SK-N-SH treated with all-trans-retinoic acid at 6 μM for 48 hours (cell line): ENCODE measurements at regions not wholly inside any gene's neighbourhood (a gene's known extent, or its start where the extent isn't known, plus 50 kb on each side); places are given as distances from the start of the nearest gene placed in this dataset.

ENCODE experiments used
- ARNTL ChIP-seq: fragments of 450-650 bp; formaldehyde crosslinking; IDR thresholded peaks from 2 replicates; pipeline ENCODE4 v1.5.0; 2020; ENCODE audit warnings: low read depth, mild to moderate bottlenecking, moderate library complexity, borderline replicate concordance
- ESRRG ChIP-seq: fragments of 250-450 bp; sonication (Bioruptor Pico); IDR thresholded peaks from 2 replicates; pipeline ENCODE4 v1.6.1; 2021; ENCODE audit warnings: mild to moderate bottlenecking
- ISL1 ChIP-seq: fragments of 250-450 bp; sonication (Bioruptor Pico); IDR thresholded peaks from 2 replicates; pipeline ENCODE4 v2.1.2; 2022; ENCODE audit warnings: mild to moderate bottlenecking, moderate library complexity
- PPARA ChIP-seq: fragments of 250-450 bp; sonication (Bioruptor Pico); IDR thresholded peaks from 2 replicates; pipeline ENCODE4 v1.5.0; 2020; ENCODE audit warnings: mild to moderate bottlenecking, borderline replicate concordance
- RARB ChIP-seq: fragments of 250-450 bp; sonication (Bioruptor Pico); IDR thresholded peaks from 2 replicates; pipeline ENCODE4 v1.8.0; 2021; ENCODE audit warnings: mild to moderate bottlenecking, moderate library complexity
- SNAI2 ChIP-seq: fragments of 250-450 bp; sonication (Bioruptor Pico); IDR thresholded peaks from 2 replicates; pipeline ENCODE4 v1.5.0; 2020; ENCODE audit warnings: mild to moderate bottlenecking, moderate library complexity
- TOX ChIP-seq: fragments of 250-450 bp; sonication (Bioruptor Pico); IDR thresholded peaks from 2 replicates; pipeline ENCODE4 v1.8.0; 2021; ENCODE audit warnings: mild to moderate bottlenecking, moderate library complexity, borderline replicate concordance
- ZNF8 ChIP-seq: fragments of 450-650 bp; formaldehyde crosslinking; IDR thresholded peaks from 2 replicates; pipeline ENCODE4 v1.5.0; 2020; ENCODE audit warnings: mild to moderate bottlenecking, moderate library complexity
- TF ChIP-seq, protein P1 (sequence below): fragments of 250-450 bp; sonication (Bioruptor Pico); IDR thresholded peaks from 2 replicates; pipeline ENCODE4 v1.5.1; 2020; ENCODE audit warnings: low read depth, mild to moderate bottlenecking, moderate library complexity
- TF ChIP-seq, protein P2 (sequence below): fragments of 250-450 bp; sonication (Bioruptor Pico); IDR thresholded peaks from 2 replicates; pipeline ENCODE4 v1.5.1; 2021; ENCODE audit warnings: mild to moderate bottlenecking, moderate library complexity
- TF ChIP-seq, protein P3 (sequence below): fragments of 250-450 bp; sonication (Bioruptor Pico); IDR thresholded peaks from 2 replicates; pipeline ENCODE4 v1.8.0; 2020; ENCODE audit warnings: mild to moderate bottlenecking, moderate library complexity, borderline replicate concordance

DNA sequence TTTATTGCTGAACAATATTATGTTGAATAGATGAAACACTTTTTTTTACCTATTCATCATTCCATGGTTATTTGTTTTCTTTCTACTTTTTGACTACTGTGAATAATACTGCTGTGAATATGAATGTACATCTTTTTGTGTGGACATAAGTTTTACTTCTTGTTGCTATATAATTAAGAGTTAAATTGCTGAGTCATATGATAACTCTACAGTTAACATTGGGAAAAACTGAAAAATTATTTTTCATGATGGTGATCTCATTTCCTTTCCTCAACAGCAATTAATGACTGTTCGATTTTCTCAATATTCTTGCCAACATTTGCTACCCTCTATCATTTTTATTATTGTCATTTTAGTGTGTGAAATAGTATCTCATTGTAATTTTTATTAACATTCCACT, 106.9 kb upstream of the TECRL start:
- TF ChIP-seq, protein P1, sequence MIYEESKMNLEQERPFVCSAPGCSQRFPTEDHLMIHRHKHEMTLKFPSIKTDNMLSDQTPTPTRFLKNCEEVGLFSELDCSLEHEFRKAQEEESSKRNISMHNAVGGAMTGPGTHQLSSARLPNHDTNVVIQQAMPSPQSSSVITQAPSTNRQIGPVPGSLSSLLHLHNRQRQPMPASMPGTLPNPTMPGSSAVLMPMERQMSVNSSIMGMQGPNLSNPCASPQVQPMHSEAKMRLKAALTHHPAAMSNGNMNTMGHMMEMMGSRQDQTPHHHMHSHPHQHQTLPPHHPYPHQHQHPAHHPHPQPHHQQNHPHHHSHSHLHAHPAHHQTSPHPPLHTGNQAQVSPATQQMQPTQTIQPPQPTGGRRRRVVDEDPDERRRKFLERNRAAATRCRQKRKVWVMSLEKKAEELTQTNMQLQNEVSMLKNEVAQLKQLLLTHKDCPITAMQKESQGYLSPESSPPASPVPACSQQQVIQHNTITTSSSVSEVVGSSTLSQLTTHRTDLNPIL = no peak
- no peak for TF ChIP-seq ZNF8 (CRISPR knock-in tag)
- TF ChIP-seq ESRRG (CRISPR knock-in tag) = no peak
- TF ChIP-seq RARB (CRISPR knock-in tag) = no peak
- TF ChIP-seq, protein P2, sequence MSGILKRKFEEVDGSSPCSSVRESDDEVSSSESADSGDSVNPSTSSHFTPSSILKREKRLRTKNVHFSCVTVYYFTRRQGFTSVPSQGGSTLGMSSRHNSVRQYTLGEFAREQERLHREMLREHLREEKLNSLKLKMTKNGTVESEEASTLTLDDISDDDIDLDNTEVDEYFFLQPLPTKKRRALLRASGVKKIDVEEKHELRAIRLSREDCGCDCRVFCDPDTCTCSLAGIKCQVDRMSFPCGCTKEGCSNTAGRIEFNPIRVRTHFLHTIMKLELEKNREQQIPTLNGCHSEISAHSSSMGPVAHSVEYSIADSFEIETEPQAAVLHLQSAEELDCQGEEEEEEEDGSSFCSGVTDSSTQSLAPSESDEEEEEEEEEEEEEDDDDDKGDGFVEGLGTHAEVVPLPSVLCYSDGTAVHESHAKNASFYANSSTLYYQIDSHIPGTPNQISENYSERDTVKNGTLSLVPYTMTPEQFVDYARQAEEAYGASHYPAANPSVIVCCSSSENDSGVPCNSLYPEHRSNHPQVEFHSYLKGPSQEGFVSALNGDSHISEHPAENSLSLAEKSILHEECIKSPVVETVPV (CRISPR knock-in tag) = no peak
- TF ChIP-seq PPARA = no peak
- TF ChIP-seq TOX = no peak
- no peak for TF ChIP-seq SNAI2 (CRISPR knock-in tag)
- TF ChIP-seq, protein P3, sequence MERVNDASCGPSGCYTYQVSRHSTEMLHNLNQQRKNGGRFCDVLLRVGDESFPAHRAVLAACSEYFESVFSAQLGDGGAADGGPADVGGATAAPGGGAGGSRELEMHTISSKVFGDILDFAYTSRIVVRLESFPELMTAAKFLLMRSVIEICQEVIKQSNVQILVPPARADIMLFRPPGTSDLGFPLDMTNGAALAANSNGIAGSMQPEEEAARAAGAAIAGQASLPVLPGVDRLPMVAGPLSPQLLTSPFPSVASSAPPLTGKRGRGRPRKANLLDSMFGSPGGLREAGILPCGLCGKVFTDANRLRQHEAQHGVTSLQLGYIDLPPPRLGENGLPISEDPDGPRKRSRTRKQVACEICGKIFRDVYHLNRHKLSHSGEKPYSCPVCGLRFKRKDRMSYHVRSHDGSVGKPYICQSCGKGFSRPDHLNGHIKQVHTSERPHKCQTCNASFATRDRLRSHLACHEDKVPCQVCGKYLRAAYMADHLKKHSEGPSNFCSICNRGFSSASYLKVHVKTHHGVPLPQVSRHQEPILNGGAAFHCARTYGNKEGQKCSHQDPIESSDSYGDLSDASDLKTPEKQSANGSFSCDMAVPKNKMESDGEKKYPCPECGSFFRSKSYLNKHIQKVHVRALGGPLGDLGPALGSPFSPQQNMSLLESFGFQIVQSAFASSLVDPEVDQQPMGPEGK (CRISPR knock-in tag) = no peak
- no peak for TF ChIP-seq ISL1 (CRISPR knock-in tag)
- TF ChIP-seq ARNTL (CRISPR knock-in tag) = no peak
